Right renal pelvis (tissue), 4 donors: ENCODE measurements at regions not wholly inside any gene's neighbourhood (a gene's known extent, or its start where the extent isn't known, plus 50 kb on each side); places are given as distances from the start of the nearest gene placed in this dataset.

ENCODE experiments used
- DNase-seq, 4 donors: peaks; one replicate each; pipeline ENCODE4 v3.0.0-alpha.2; 2013; ENCODE audit warnings: low read depth in 4 of 4, low spot score in 3 of 4, missing footprints in 1 of 4

- DNase-seq, result peak in 2 of 4 donors; percentile 1 to 4
Measured at GRCh38 chr14:26765768-26766520, 168.1 kb upstream of the NOVA1 start.

- no peak for DNase-seq
Measured at GRCh38 chr14:26766726-26767125, 168.9 kb upstream of the NOVA1 start.

- DNase-seq, result no peak
Measured at GRCh38 chr14:26773906-26774593, 176.2 kb upstream of the NOVA1 start.

- no peak for DNase-seq
Measured at GRCh38 chr14:26775765-26776563, 178.1 kb upstream of the NOVA1 start.

- no peak for DNase-seq
Measured at GRCh38 chr14:26791117-26791806, 193.4 kb upstream of the NOVA1 start.

GRCh38 chr14:26794731-26795130 is 196.9 kb upstream of the NOVA1 start:
- DNase-seq, result no peak

GRCh38 chr14:26808407-26808806 is 210.6 kb upstream of the NOVA1 start:
- DNase-seq, result no peak

GRCh38 chr14:26810631-26811030 is 212.8 kb upstream of the NOVA1 start:
- DNase-seq, result no peak

- DNase-seq, result no peak
Measured at GRCh38 chr14:26811756-26812305, 214.0 kb upstream of the NOVA1 start.

- DNase-seq, result no peak
Measured at GRCh38 chr14:26820138-26820537, 222.3 kb upstream of the NOVA1 start.

- DNase-seq, result no peak
Measured at GRCh38 chr14:26820572-26820971, 222.7 kb upstream of the NOVA1 start.

GRCh38 chr14:26828741-26829140 is 230.9 kb upstream of the NOVA1 start:
- DNase-seq, result no peak

- no peak for DNase-seq
Measured at GRCh38 chr14:26833621-26834176, 235.9 kb upstream of the NOVA1 start.

- DNase-seq, result no peak
Measured at GRCh38 chr14:26835979-26836570, 238.2 kb upstream of the NOVA1 start.

GRCh38 chr14:26839481-26839880 is 241.6 kb upstream of the NOVA1 start:
- DNase-seq, result no peak

- DNase-seq, result no peak
Measured at GRCh38 chr14:26841326-26841725, 243.5 kb upstream of the NOVA1 start.

GRCh38 chr14:26841920-26842741 is 244.3 kb upstream of the NOVA1 start:
- DNase-seq, result no peak

GRCh38 chr14:26845151-26845818 is 247.5 kb upstream of the NOVA1 start:
- peak in 1 of 4 donors; percentile 5 for DNase-seq
